KMS-11 (cell line): ENCODE measurements at regions not wholly inside any gene's neighbourhood (a gene's known extent, or its start where the extent isn't known, plus 50 kb on each side); places are given as distances from the start of the nearest gene placed in this dataset.
"Not testable (repeated sequence)": the region's sequence is repeated elsewhere in the genome, so short reads cannot be mapped to it uniquely, and the experiment has no call there.

Experiments used
- H2AFZ ChIP-seq: fragments of 200-600 bp; sonication (generic); 2 replicates; pipeline ENCODE4 v1.6.1; 2016; ENCODE audit warnings: antibody characterized with exemption, mixed run types, low read depth
- H3K27ac ChIP-seq: fragments of 200-600 bp; sonication (generic); 2 replicates; pipeline ENCODE4 v1.6.1; 2016; ENCODE audit warnings: mild to moderate bottlenecking, mixed run types
- H3K27me3 ChIP-seq: fragments of 200-600 bp; sonication (generic); 2 replicates; pipeline ENCODE4 v1.6.1; 2017; ENCODE audit warnings: mild to moderate bottlenecking, low read depth, mixed run types, moderate library complexity; ENCODE audit not compliant: insufficient read depth
- H3K36me3 ChIP-seq: fragments of 200-600 bp; sonication (generic); 2 replicates; pipeline ENCODE4 v1.6.1; 2017; ENCODE audit warnings: mild to moderate bottlenecking, mixed run types; ENCODE audit not compliant: insufficient read depth
- H3K4me1 ChIP-seq: fragments of 200-600 bp; sonication (generic); 2 replicates; pipeline ENCODE4 v1.6.1; 2016; ENCODE audit warnings: mild to moderate bottlenecking, low read depth, mixed run types; ENCODE audit not compliant: poor library complexity, severe bottlenecking
- H3K4me2 ChIP-seq: fragments of 200-600 bp; sonication (generic); 2 replicates; pipeline ENCODE4 v1.7.0; 2016; ENCODE audit warnings: mild to moderate bottlenecking, mixed run types
- H3K4me3 ChIP-seq: fragments of 200-600 bp; sonication (generic); IDR thresholded peaks from 2 replicates; pipeline ENCODE4 v1.6.1; 2017; ENCODE audit warnings: low read depth, low read length, mixed read lengths; ENCODE audit not compliant: insufficient read depth
- H3K79me2 ChIP-seq: fragments of 200-600 bp; sonication (generic); 2 replicates; pipeline ENCODE4 v1.6.1; 2016; ENCODE audit warnings: low read depth, mixed run types; ENCODE audit not compliant: insufficient read depth
- H3K9ac ChIP-seq: fragments of 200-600 bp; sonication (generic); 2 replicates; pipeline ENCODE4 v1.6.1; 2016; ENCODE audit warnings: mild to moderate bottlenecking, mixed run types
- H4K20me1 ChIP-seq: fragments of 200-600 bp; sonication (generic); 2 replicates; pipeline ENCODE4 v1.6.1; 2016; ENCODE audit warnings: mild to moderate bottlenecking, mixed run types; ENCODE audit not compliant: insufficient read depth
- TF ChIP-seq, protein P1 (sequence below): fragments of 200-600 bp; sonication (generic); conservative IDR thresholded peaks from 2 replicates; pipeline ENCODE4 v1.6.1; 2017; ENCODE audit warnings: low read depth, mild to moderate bottlenecking, antibody characterized with exemption, low read length, moderate library complexity, mixed read lengths

DNA sequence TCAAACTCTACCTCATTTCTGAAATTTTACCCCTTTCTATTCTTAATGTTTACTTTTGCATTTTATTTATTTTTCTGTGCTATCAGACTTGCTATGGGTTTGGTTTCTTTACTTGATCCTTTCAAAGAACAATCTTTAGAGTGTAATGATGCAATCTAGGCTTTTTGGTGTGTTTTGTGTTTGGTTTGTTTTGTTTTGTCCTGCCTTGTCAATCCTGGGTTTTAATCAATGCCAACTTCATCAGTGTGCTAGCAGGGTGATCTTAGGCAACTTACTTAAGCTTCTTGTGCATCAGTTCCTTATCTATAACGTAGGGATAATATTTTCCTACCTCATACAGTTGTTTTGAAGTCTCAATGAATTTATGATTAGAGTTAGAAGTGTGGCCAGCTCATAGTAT lies 350.4 kb downstream of the NR4A2 start:
- Histone ChIP-seq H3K79me2 (no peaks in the 10 kb centered on the region), H3K27me3 (no peaks in the 10 kb centered on the region), H3K27ac (no peak overlapping the region), H4K20me1 (no peaks in the 10 kb centered on the region), H3K9ac (no peak overlapping the region), H3K4me3 (no peak overlapping the region), H3K4me1 (no peaks in the 10 kb centered on the region), H3K4me2 (no peak overlapping the region), H2AFZ (no peak overlapping the region), H3K36me3 (no peaks in the 10 kb centered on the region)
- TF ChIP-seq, protein P1, sequence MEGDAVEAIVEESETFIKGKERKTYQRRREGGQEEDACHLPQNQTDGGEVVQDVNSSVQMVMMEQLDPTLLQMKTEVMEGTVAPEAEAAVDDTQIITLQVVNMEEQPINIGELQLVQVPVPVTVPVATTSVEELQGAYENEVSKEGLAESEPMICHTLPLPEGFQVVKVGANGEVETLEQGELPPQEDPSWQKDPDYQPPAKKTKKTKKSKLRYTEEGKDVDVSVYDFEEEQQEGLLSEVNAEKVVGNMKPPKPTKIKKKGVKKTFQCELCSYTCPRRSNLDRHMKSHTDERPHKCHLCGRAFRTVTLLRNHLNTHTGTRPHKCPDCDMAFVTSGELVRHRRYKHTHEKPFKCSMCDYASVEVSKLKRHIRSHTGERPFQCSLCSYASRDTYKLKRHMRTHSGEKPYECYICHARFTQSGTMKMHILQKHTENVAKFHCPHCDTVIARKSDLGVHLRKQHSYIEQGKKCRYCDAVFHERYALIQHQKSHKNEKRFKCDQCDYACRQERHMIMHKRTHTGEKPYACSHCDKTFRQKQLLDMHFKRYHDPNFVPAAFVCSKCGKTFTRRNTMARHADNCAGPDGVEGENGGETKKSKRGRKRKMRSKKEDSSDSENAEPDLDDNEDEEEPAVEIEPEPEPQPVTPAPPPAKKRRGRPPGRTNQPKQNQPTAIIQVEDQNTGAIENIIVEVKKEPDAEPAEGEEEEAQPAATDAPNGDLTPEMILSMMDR, result no peak

- Histone ChIP-seq H3K36me3 (no peaks in the 10 kb centered on the region), H4K20me1 (no peaks in the 10 kb centered on the region), H3K4me1 (peaks cover 3% of the 10 kb centered on the region), H2AFZ (no peak overlapping the region), H3K9ac (no peak overlapping the region), H3K27ac (no peak overlapping the region), H3K4me2 (no peak overlapping the region), H3K79me2 (no peaks in the 10 kb centered on the region), H3K4me3 (no peak overlapping the region), H3K27me3 (no peaks in the 10 kb centered on the region)
- TF ChIP-seq, protein P1, result no peak
These were observed 351.5 kb downstream of the NR4A2 start for GRCh38 chr2:155980941-155981560.

DNA sequence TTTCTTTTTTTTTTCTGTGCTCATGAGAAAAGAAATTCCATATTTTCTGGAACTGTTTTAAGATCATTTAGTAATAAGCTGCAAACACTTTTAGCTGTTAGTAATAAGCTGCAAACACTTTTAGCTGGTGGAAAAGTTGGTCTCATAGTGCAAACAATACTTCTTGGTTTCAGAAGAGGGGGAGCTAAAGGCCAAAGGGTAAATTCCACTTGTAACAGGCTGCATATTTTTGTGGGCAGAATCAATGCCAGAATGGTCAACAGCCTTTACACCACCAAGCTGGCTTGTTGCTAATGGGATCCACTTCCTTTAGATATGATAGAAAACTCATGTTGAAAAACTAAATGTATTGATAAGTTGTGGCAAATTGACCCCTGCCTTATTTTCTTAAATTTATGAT lies 356.8 kb downstream of the NR4A2 start:
- Histone ChIP-seq H4K20me1 (no peaks in the 10 kb centered on the region), H3K27ac (no peak overlapping the region), H3K4me3 (no peak overlapping the region), H3K4me1 (peaks cover 20% of the 10 kb centered on the region), H2AFZ (no peak overlapping the region), H3K4me2 (peak overlapping the region; percentile 22; the same call in 1 of the 2 replicates), H3K79me2 (no peaks in the 10 kb centered on the region), H3K27me3 (no peaks in the 10 kb centered on the region), H3K9ac (no peak overlapping the region), H3K36me3 (no peaks in the 10 kb centered on the region)
- TF ChIP-seq, protein P1, result no peak

DNA sequence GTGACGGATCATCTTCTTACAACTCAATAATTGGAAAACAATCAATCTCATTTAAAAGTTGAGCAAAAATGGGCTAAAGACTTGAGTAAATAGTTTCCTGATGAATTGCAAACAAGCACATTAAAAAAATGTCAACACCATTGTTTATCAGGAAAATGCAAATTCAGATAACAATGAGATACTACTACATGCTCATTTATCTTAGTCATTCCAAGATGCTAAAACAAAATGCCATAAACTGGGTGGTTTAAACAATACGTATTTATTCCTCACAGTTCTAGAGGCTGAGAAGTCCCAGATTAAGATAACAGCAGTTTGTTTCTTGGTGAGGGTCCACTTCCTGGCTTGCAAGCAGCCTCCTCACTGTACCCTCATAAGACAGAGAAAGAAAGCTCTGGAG lies 359.6 kb downstream of the NR4A2 start:
- Histone ChIP-seq H4K20me1 (no peaks in the 10 kb centered on the region), H3K79me2 (no peaks in the 10 kb centered on the region), H2AFZ (no peak overlapping the region), H3K4me3 (no peak overlapping the region), H3K4me2 (no peak overlapping the region), H3K27ac (no peak overlapping the region), H3K4me1 (peaks cover 20% of the 10 kb centered on the region), H3K9ac (no peak overlapping the region), H3K36me3 (no peaks in the 10 kb centered on the region), H3K27me3 (no peaks in the 10 kb centered on the region)
- TF ChIP-seq, protein P1, result no peak

DNA sequence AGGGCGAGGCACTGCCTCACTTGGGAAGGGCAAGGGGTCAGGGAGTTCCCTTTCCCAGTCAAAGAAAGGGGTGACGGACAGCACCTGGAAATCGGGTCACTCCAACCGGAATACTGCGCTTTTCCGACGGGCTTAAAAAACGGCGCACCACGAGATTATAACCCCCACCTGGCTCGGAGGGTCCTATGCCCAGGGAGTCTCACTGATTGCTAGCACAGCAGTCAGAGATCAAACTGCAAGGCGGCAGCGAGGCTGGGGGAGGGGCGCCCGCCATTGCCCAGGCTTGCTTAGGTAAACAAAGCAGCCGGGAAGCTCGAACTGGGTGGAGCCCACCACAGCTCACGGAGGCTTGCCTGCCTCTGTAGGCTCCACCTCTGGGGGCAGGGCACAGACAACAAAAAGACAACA lies 366.5 kb downstream of the NR4A2 start:
- not testable (repeated sequence) for H3K79me2 ChIP-seq, H3K36me3 ChIP-seq, H3K4me1 ChIP-seq, H2AFZ ChIP-seq, H3K4me3 ChIP-seq, H3K27me3 ChIP-seq, H3K27ac ChIP-seq, H3K9ac ChIP-seq, H3K4me2 ChIP-seq, H4K20me1 ChIP-seq
